ENCODE measurements at regions not wholly inside any gene's neighbourhood (a gene's known extent, or its start where the extent isn't known, plus 50 kb on each side); places are given as distances from the start of the nearest gene placed in this dataset.
"Not testable (repeated sequence)": the region's sequence is repeated elsewhere in the genome, so short reads cannot be mapped to it uniquely, and the experiment has no call there.

- H3K4me3 ChIP-seq (ENCODE audit: low read depth, low read length): no peak overlapping the region
- DNase-seq (ENCODE audit: low read depth): no peak
Observed at GRCh38 chr2:193382583-193382982, 1187.8 kb upstream of the TMEFF2 start.

- no peak for DNase-seq (ENCODE audit: low read depth)
- no peak overlapping the region for H3K4me3 ChIP-seq (ENCODE audit: low read depth, low read length)
Observed at GRCh38 chr2:193377789-193378188, 1183.1 kb upstream of the TMEFF2 start.

GRCh38 chr2:193373120-193373519 lies 1178.4 kb upstream of the TMEFF2 start:
- no peak overlapping the region for H3K4me3 ChIP-seq (ENCODE audit: low read depth, low read length)
- no peak for DNase-seq (ENCODE audit: low read depth)

GRCh38 chr2:193371200-193371599 lies 1176.5 kb upstream of the TMEFF2 start:
- H3K4me3 ChIP-seq (ENCODE audit: low read depth, low read length): no peak overlapping the region
- DNase-seq (ENCODE audit: low read depth): no peak

GRCh38 chr2:193368615-193369014 lies 1173.9 kb upstream of the TMEFF2 start:
- no peak overlapping the region for H3K4me3 ChIP-seq (ENCODE audit: low read depth, low read length)
- no peak for DNase-seq (ENCODE audit: low read depth)

- no peak for DNase-seq (ENCODE audit: low read depth)
- H3K4me3 ChIP-seq (ENCODE audit: low read depth, low read length): no peak overlapping the region
Observed at GRCh38 chr2:193357508-193357907, 1162.8 kb upstream of the TMEFF2 start.

- not testable (repeated sequence) for H3K4me3 ChIP-seq (ENCODE audit: low read depth, low read length); DNase-seq (ENCODE audit: low read depth)
Observed at GRCh38 chr2:193352665-193353242, 1158.0 kb upstream of the TMEFF2 start.

GRCh38 chr2:193350509-193350908 lies 1155.8 kb upstream of the TMEFF2 start:
- H3K4me3 ChIP-seq (ENCODE audit: low read depth, low read length): no peak overlapping the region
- no peak for DNase-seq (ENCODE audit: low read depth)

GRCh38 chr2:193349642-193350041 lies 1154.9 kb upstream of the TMEFF2 start:
- DNase-seq (ENCODE audit: low read depth): no peak
- no peak overlapping the region for H3K4me3 ChIP-seq (ENCODE audit: low read depth, low read length)

GRCh38 chr2:193348055-193348454 lies 1153.3 kb upstream of the TMEFF2 start:
- H3K4me3 ChIP-seq (ENCODE audit: low read depth, low read length): no peak overlapping the region

GRCh38 chr2:193336781-193337180 lies 1142.0 kb upstream of the TMEFF2 start:
- no peak for DNase-seq (ENCODE audit: low read depth)
- H3K4me3 ChIP-seq (ENCODE audit: low read depth, low read length): no peak overlapping the region

More at GRCh38 chr2:193348055-193348454, 1153.3 kb upstream of the TMEFF2 start:
- DNase-seq (ENCODE audit: low read depth): no peak

GRCh38 chr2:193334401-193334800 lies 1139.7 kb upstream of the TMEFF2 start:
- DNase-seq (ENCODE audit: low read depth): no peak
- H3K4me3 ChIP-seq (ENCODE audit: low read depth, low read length): no peak overlapping the region

- H3K4me3 ChIP-seq (ENCODE audit: low read depth, low read length): no peak overlapping the region
- DNase-seq (ENCODE audit: low read depth): no peak
Observed at GRCh38 chr2:193333539-193333938, 1138.8 kb upstream of the TMEFF2 start.

- H3K4me3 ChIP-seq (ENCODE audit: low read depth, low read length): no peak overlapping the region
- DNase-seq (ENCODE audit: low read depth): peak; percentile 28
Observed at GRCh38 chr2:193332941-193333340, 1138.2 kb upstream of the TMEFF2 start.

- peak; percentile 17 for DNase-seq (ENCODE audit: low read depth)
Observed at GRCh38 chr2:193331676-193332075, 1136.9 kb upstream of the TMEFF2 start.

GRCh38 chr2:193326296-193326695 lies 1131.6 kb upstream of the TMEFF2 start:
- H3K4me3 ChIP-seq (ENCODE audit: low read depth, low read length): no peak overlapping the region
- DNase-seq (ENCODE audit: low read depth): no peak

More at GRCh38 chr2:193331676-193332075, 1136.9 kb upstream of the TMEFF2 start:
- no peak overlapping the region for H3K4me3 ChIP-seq (ENCODE audit: low read depth, low read length)

- DNase-seq (ENCODE audit: low read depth): no peak
- no peak overlapping the region for H3K4me3 ChIP-seq (ENCODE audit: low read depth, low read length)
Observed at GRCh38 chr2:193315428-193316091, 1120.8 kb upstream of the TMEFF2 start.

GRCh38 chr2:193303464-193303863 lies 1108.7 kb upstream of the TMEFF2 start:
- no peak for DNase-seq (ENCODE audit: low read depth)
- no peak overlapping the region for H3K4me3 ChIP-seq (ENCODE audit: low read depth, low read length)

GRCh38 chr2:193294371-193294770 lies 1099.6 kb upstream of the TMEFF2 start:
- no peak for DNase-seq (ENCODE audit: low read depth)
- no peak overlapping the region for H3K4me3 ChIP-seq (ENCODE audit: low read depth, low read length)

GRCh38 chr2:193279361-193279760 lies 1084.6 kb upstream of the TMEFF2 start:
- H3K4me3 ChIP-seq (ENCODE audit: low read depth, low read length): no peak overlapping the region
- DNase-seq (ENCODE audit: low read depth): no peak

- H3K4me3 ChIP-seq (ENCODE audit: low read depth, low read length): no peak overlapping the region
- DNase-seq (ENCODE audit: low read depth): no peak
Observed at GRCh38 chr2:193276988-193277387, 1082.3 kb upstream of the TMEFF2 start.

All from skeletal muscle cell (primary cell).